ENCODE measurements at regions not wholly inside any gene's neighbourhood (a gene's known extent, or its start where the extent isn't known, plus 50 kb on each side); places are given as distances from the start of the nearest gene placed in this dataset.

GRCh38 chr3:174767853-174768382 is 91.2 kb upstream of the NAALADL2 start:
- no peak for TF ChIP-seq POLR2A (IDR thresholded peaks at IDR 0.05)
- TF ChIP-seq CTCF (IDR thresholded peaks at IDR 0.05), result no peak
